ENCODE measurements at regions not wholly inside any gene's neighbourhood (a gene's known extent, or its start where the extent isn't known, plus 50 kb on each side); places are given as distances from the start of the nearest gene placed in this dataset.
"Not testable (repeated sequence)": the region's sequence is repeated elsewhere in the genome, so short reads cannot be mapped to it uniquely, and the experiment has no call there.

DNA sequence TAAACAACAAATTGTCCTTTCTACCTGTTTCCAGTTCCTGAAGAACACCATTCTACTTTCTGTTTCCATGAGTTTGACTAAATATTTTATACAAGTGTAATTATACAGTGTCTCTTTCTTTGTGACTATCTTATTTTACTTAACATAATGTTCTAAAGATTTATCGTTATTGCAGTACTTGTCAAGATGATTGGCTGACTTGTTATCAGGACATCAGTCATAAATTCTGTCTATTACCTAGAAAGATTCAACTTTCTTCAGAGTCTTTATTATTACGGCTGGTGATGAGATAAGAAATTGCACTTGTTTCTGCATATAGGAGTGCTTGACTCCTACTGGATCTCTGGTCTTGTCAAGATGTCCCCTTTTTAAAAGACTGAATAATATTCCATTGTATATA is 93.9 kb upstream of the ZNF92 start:
- Histone ChIP-seq H3K4me3 (ENCODE audit: low read length) (no peak overlapping the region), H3K36me3 (ENCODE audit: control insufficient read depth, low read depth, low read length) (no peaks in the 10 kb centered on the region), H3K9me3 (ENCODE audit: control insufficient read depth, low read depth, low read length) (no peaks in the 10 kb centered on the region), H3K9ac (ENCODE audit: low read length) (no peak overlapping the region), H3K4me1 (ENCODE audit: control insufficient read depth, low read depth, low read length) (no peaks in the 10 kb centered on the region), H3K27me3 (ENCODE audit: control insufficient read depth, insufficient read depth, low read length) (no peaks in the 10 kb centered on the region), H3K27ac (ENCODE audit: low read length) (no peak overlapping the region)

DNA sequence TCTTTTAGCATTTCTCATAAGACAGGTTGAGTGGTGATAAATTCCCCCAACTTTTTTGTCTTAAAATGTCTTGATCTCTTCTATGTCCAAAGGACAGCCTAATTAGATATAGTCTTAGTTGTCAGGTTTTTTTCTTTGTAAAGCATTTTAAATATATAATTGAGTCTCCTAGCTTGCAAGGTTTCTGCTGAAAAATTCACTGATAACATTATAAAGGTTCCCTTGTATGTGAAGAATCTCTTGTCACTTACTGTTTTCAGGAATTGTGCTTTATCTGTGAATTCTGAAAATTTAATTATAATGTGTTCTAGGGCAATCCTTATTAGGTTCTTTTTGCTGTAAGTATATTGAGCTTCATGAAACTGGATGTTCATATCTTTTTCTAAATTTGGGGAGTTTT is 96.8 kb upstream of the ZNF92 start:
- Histone ChIP-seq H3K4me3 (ENCODE audit: low read length) (no peak overlapping the region), H3K9me3 (ENCODE audit: control insufficient read depth, low read depth, low read length) (no peaks in the 10 kb centered on the region), H3K36me3 (ENCODE audit: control insufficient read depth, low read depth, low read length) (no peaks in the 10 kb centered on the region), H3K9ac (ENCODE audit: low read length) (no peak overlapping the region), H3K4me1 (ENCODE audit: control insufficient read depth, low read depth, low read length) (no peaks in the 10 kb centered on the region), H3K27ac (ENCODE audit: low read length) (no peak overlapping the region), H3K27me3 (ENCODE audit: control insufficient read depth, insufficient read depth, low read length) (no peaks in the 10 kb centered on the region)

GRCh38 chr7:65271502-65271901 is 102.2 kb upstream of the ZNF92 start:
- H3K27me3 ChIP-seq (ENCODE audit: control insufficient read depth, insufficient read depth, low read length): peaks cover 10% of the 10 kb centered on the region
- not testable (repeated sequence) for H3K27ac ChIP-seq (ENCODE audit: low read length); H3K4me3 ChIP-seq (ENCODE audit: low read length); H3K4me1 ChIP-seq (ENCODE audit: control insufficient read depth, low read depth, low read length); H3K9me3 ChIP-seq (ENCODE audit: control insufficient read depth, low read depth, low read length); H3K9ac ChIP-seq (ENCODE audit: low read length); H3K36me3 ChIP-seq (ENCODE audit: control insufficient read depth, low read depth, low read length)

- H3K9ac ChIP-seq (ENCODE audit: low read length): peak overlapping the region; percentile 83
- no peaks in the 10 kb centered on the region for H3K36me3 ChIP-seq (ENCODE audit: control insufficient read depth, low read depth, low read length)
- H3K27me3 ChIP-seq (ENCODE audit: control insufficient read depth, insufficient read depth, low read length): peaks cover 10% of the 10 kb centered on the region
- peak overlapping the region; percentile 5 for H3K27ac ChIP-seq (ENCODE audit: low read length)
- H3K4me3 ChIP-seq (ENCODE audit: low read length): peak overlapping the region; percentile 76
- no peaks in the 10 kb centered on the region for H3K9me3 ChIP-seq (ENCODE audit: control insufficient read depth, low read depth, low read length)
- peaks cover 8% of the 10 kb centered on the region for H3K4me1 ChIP-seq (ENCODE audit: control insufficient read depth, low read depth, low read length)
Measured at GRCh38 chr7:65269150-65269856, 104.4 kb upstream of the ZNF92 start.

GRCh38 chr7:65268782-65269149 is 104.9 kb upstream of the ZNF92 start:
- no peak overlapping the region for H3K27ac ChIP-seq (ENCODE audit: low read length)
- no peaks in the 10 kb centered on the region for H3K36me3 ChIP-seq (ENCODE audit: control insufficient read depth, low read depth, low read length)
- no peak overlapping the region for H3K9ac ChIP-seq (ENCODE audit: low read length)
- H3K4me1 ChIP-seq (ENCODE audit: control insufficient read depth, low read depth, low read length): peaks cover 8% of the 10 kb centered on the region
- H3K27me3 ChIP-seq (ENCODE audit: control insufficient read depth, insufficient read depth, low read length): peaks cover 10% of the 10 kb centered on the region
- H3K9me3 ChIP-seq (ENCODE audit: control insufficient read depth, low read depth, low read length): no peaks in the 10 kb centered on the region
- H3K4me3 ChIP-seq (ENCODE audit: low read length): peak overlapping the region; percentile 76

DNA sequence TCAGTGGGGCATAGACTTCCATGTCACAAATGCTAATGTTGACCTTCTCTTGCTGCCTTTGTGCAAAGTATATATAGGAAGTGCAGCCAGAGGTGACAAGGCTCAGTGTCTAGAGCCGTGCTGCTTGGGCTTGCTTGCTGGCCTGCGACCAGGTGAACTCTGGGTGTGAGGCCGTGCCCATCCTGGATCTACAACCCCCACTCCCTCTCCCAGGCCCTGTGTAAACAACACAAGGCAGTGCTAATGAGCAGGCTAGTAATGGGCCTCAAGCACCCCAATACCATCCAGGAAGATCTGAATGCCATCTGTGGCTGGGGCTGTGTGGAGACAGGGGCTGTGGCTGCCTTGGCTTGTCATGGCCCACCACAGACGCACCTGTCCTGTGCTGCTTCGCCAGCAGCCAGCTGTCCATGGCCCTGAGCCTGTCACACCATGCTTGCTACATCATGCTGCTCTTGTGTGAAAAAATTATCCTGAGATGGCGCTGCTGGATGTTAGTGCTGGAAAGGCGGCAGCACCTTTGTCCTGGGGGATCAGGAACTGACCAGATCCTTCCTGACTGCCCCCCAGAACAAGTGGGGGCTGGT is 107.6 kb upstream of the ZNF92 start:
- Histone ChIP-seq H3K9me3 (ENCODE audit: control insufficient read depth, low read depth, low read length) (no peaks in the 10 kb centered on the region), H3K4me1 (ENCODE audit: control insufficient read depth, low read depth, low read length) (peaks cover 14% of the 10 kb centered on the region), H3K9ac (ENCODE audit: low read length) (no peak overlapping the region), H3K27me3 (ENCODE audit: control insufficient read depth, insufficient read depth, low read length) (peaks cover 10% of the 10 kb centered on the region), H3K36me3 (ENCODE audit: control insufficient read depth, low read depth, low read length) (no peaks in the 10 kb centered on the region), H3K4me3 (ENCODE audit: low read length) (no peak overlapping the region), H3K27ac (ENCODE audit: low read length) (no peak overlapping the region)

DNA sequence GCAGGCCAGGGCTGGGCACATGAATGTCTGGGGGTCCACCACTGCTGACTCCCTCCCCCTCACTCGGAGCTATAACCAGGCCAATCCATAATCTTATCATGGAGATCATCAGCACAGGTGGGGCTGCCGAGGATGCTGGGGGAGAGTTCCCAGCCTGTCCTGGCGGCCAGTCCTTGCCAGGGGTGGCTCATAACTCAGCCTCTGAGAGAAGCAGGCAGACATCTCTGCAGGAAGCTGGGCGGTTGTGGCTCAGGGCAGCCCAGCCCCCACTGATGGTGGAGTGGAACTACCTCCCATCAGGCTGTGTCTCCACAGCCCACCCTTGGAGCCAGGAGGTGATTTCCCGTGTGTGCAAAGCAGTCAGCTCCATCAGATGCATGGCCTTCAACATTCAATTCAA is 109.4 kb upstream of the ZNF92 start:
- Histone ChIP-seq H3K27me3 (ENCODE audit: control insufficient read depth, insufficient read depth, low read length) (no peaks in the 10 kb centered on the region), H3K4me1 (ENCODE audit: control insufficient read depth, low read depth, low read length) (peaks cover 5% of the 10 kb centered on the region), H3K27ac (ENCODE audit: low read length) (no peak overlapping the region), H3K36me3 (ENCODE audit: control insufficient read depth, low read depth, low read length) (no peaks in the 10 kb centered on the region), H3K4me3 (ENCODE audit: low read length) (no peak overlapping the region), H3K9ac (ENCODE audit: low read length) (no peak overlapping the region), H3K9me3 (ENCODE audit: control insufficient read depth, low read depth, low read length) (no peaks in the 10 kb centered on the region)

DNA sequence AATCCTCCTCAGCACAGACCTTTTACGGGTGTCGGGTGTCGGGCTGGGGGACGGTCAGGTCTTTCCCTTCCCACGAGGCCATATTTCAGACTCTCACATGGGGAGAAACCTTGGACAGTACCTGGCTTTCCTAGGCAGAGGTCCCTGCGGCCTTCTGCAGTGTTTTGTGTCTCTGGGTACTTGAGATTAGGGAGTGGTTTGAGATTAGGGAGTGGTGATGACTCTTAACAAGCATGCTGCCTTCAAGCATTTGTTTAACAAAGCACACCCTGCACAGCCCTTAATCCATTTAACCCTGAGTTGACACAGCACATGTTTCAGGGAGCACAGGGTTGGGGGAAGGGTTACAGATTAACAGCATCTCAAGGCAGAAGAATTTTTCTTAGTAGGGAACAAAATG is 113.0 kb upstream of the ZNF92 start:
- H3K4me1 ChIP-seq (ENCODE audit: control insufficient read depth, low read depth, low read length); H3K27ac ChIP-seq (ENCODE audit: low read length); H3K9me3 ChIP-seq (ENCODE audit: control insufficient read depth, low read depth, low read length): not testable (repeated sequence)

GRCh38 chr7:65259864-65260525 is 113.7 kb upstream of the ZNF92 start:
- H3K9me3 ChIP-seq (ENCODE audit: control insufficient read depth, low read depth, low read length); H3K27me3 ChIP-seq (ENCODE audit: control insufficient read depth, insufficient read depth, low read length); H3K9ac ChIP-seq (ENCODE audit: low read length); H3K4me1 ChIP-seq (ENCODE audit: control insufficient read depth, low read depth, low read length); H3K36me3 ChIP-seq (ENCODE audit: control insufficient read depth, low read depth, low read length); H3K27ac ChIP-seq (ENCODE audit: low read length); H3K4me3 ChIP-seq (ENCODE audit: low read length): not testable (repeated sequence)

More for the DNA sequence above, 113.0 kb upstream of the ZNF92 start:
- H3K36me3 ChIP-seq (ENCODE audit: control insufficient read depth, low read depth, low read length); H3K27me3 ChIP-seq (ENCODE audit: control insufficient read depth, insufficient read depth, low read length); H3K4me3 ChIP-seq (ENCODE audit: low read length); H3K9ac ChIP-seq (ENCODE audit: low read length): not testable (repeated sequence)

- Histone ChIP-seq H3K4me3 (ENCODE audit: low read length) (no peak overlapping the region), H3K36me3 (ENCODE audit: control insufficient read depth, low read depth, low read length) (no peaks in the 10 kb centered on the region), H3K9ac (ENCODE audit: low read length) (no peak overlapping the region), H3K9me3 (ENCODE audit: control insufficient read depth, low read depth, low read length) (no peaks in the 10 kb centered on the region), H3K4me1 (ENCODE audit: control insufficient read depth, low read depth, low read length) (no peaks in the 10 kb centered on the region), H3K27ac (ENCODE audit: low read length) (no peak overlapping the region), H3K27me3 (ENCODE audit: control insufficient read depth, insufficient read depth, low read length) (no peaks in the 10 kb centered on the region)
Measured at GRCh38 chr7:65254061-65254460, 119.6 kb upstream of the ZNF92 start.

- peak overlapping the region; percentile 73 for H3K4me3 ChIP-seq (ENCODE audit: low read length)
- no peaks in the 10 kb centered on the region for H3K27me3 ChIP-seq (ENCODE audit: control insufficient read depth, insufficient read depth, low read length)
- H3K9ac ChIP-seq (ENCODE audit: low read length): peak overlapping the region; percentile 68
- no peaks in the 10 kb centered on the region for H3K9me3 ChIP-seq (ENCODE audit: control insufficient read depth, low read depth, low read length)
- H3K4me1 ChIP-seq (ENCODE audit: control insufficient read depth, low read depth, low read length): no peaks in the 10 kb centered on the region
- no peaks in the 10 kb centered on the region for H3K36me3 ChIP-seq (ENCODE audit: control insufficient read depth, low read depth, low read length)
- H3K27ac ChIP-seq (ENCODE audit: low read length): no peak overlapping the region
Measured at GRCh38 chr7:65251851-65252620, 121.6 kb upstream of the ZNF92 start.

Data from iPS-18a (cell line).